HG03139 (cell line): ENCODE measurements at regions not wholly inside any gene's neighbourhood (a gene's known extent, or its start where the extent isn't known, plus 50 kb on each side); places are given as distances from the start of the nearest gene placed in this dataset.

ENCODE experiments used
- ATAC-seq: cut with Tn5 transposase; IDR thresholded peaks from one replicate; pipeline ENCODE4 v1.9.1; 2021; ENCODE audit not compliant: unreplicated experiment

GRCh38 chr3:90011131-90011530, 903.7 kb downstream of the EPHA3 start:
- ATAC-seq: no peak

- ATAC-seq: no peak
Observed at GRCh38 chr3:90011596-90011995, 904.2 kb downstream of the EPHA3 start.

GRCh38 chr3:90011996-90012395, 904.6 kb downstream of the EPHA3 start:
- ATAC-seq: no peak

GRCh38 chr3:90015688-90016356, 908.4 kb downstream of the EPHA3 start:
- ATAC-seq: no peak

GRCh38 chr3:90016555-90016954, 909.1 kb downstream of the EPHA3 start:
- ATAC-seq: no peak

GRCh38 chr3:90018779-90019178, 911.4 kb downstream of the EPHA3 start:
- no peak for ATAC-seq

- no peak for ATAC-seq
Observed at GRCh38 chr3:90025019-90025418, 917.6 kb downstream of the EPHA3 start.

GRCh38 chr3:90026406-90026805, 919.0 kb downstream of the EPHA3 start:
- ATAC-seq: no peak

- ATAC-seq: no peak
Observed at GRCh38 chr3:90031121-90031520, 923.7 kb downstream of the EPHA3 start.

- no peak for ATAC-seq
Observed at GRCh38 chr3:90032980-90033641, 925.7 kb downstream of the EPHA3 start.

- ATAC-seq: no peak
Observed at GRCh38 chr3:90034038-90034437, 926.6 kb downstream of the EPHA3 start.

GRCh38 chr3:90035643-90036042, 928.2 kb downstream of the EPHA3 start:
- ATAC-seq: no peak

- ATAC-seq: no peak
Observed at GRCh38 chr3:90036939-90037469, 929.6 kb downstream of the EPHA3 start.

GRCh38 chr3:90039994-90040393, 932.6 kb downstream of the EPHA3 start:
- ATAC-seq: no peak

GRCh38 chr3:90040554-90040953, 933.1 kb downstream of the EPHA3 start:
- ATAC-seq: no peak

- ATAC-seq: no peak
Observed at GRCh38 chr3:90041995-90042394, 934.6 kb downstream of the EPHA3 start.

GRCh38 chr3:90043287-90043686, 935.9 kb downstream of the EPHA3 start:
- ATAC-seq: no peak

GRCh38 chr3:90044084-90044816, 936.8 kb downstream of the EPHA3 start:
- no peak for ATAC-seq

GRCh38 chr3:90052425-90052950, 945.1 kb downstream of the EPHA3 start:
- ATAC-seq: no peak

- no peak for ATAC-seq
Observed at GRCh38 chr3:90054311-90054710, 946.9 kb downstream of the EPHA3 start.

- no peak for ATAC-seq
Observed at GRCh38 chr3:90055666-90056065, 948.2 kb downstream of the EPHA3 start.
